GM13977 (cell line): ENCODE measurements at regions not wholly inside any gene's neighbourhood (a gene's known extent, or its start where the extent isn't known, plus 50 kb on each side); places are given as distances from the start of the nearest gene placed in this dataset.

ENCODE experiments used
- DNase-seq: peaks from one replicate; pipeline ENCODE4 v3.0.0; 2012; ENCODE audit warnings: low spot score
- CTCF ChIP-seq: IDR thresholded peaks from 2 replicates; pipeline ENCODE4 v1.5.1; 2012; ENCODE audit warnings: mild to moderate bottlenecking, control low read depth; ENCODE audit not compliant: insufficient read depth; ENCODE audit errors: extremely low read depth, missing control alignments
- in situ Hi-C: fragments of 300-500 bp; cut with MboI; formaldehyde crosslinking; loops from one replicate; pipeline ENCODE4 v1.12.0; 2022; ENCODE audit warnings: low sequenced_read_pairs, low pct_unique_long_range_greater_than_20kb, mixed read lengths, inconsistent platforms; ENCODE audit not compliant: unreplicated experiment

- no peak for TF ChIP-seq CTCF
- no peak for DNase-seq
- in situ Hi-C loops = no loop called here
Measured at GRCh38 chr19:30162718-30163117, 209.5 kb upstream of the ZNF536 start.

- DNase-seq = no peak
- no peak for TF ChIP-seq CTCF
- in situ Hi-C loops = no loop called here
Measured at GRCh38 chr19:30163663-30164062, 208.5 kb upstream of the ZNF536 start.

GRCh38 chr19:30165228-30165813 lies 206.9 kb upstream of the ZNF536 start:
- in situ Hi-C loops = no loop called here
- TF ChIP-seq CTCF = no peak
- DNase-seq = no peak

GRCh38 chr19:30167206-30167868 lies 204.8 kb upstream of the ZNF536 start:
- in situ Hi-C loops = no loop called here
- DNase-seq = no peak
- no peak for TF ChIP-seq CTCF

- in situ Hi-C loops = no loop called here
Measured at GRCh38 chr19:30167976-30168635, 204.1 kb upstream of the ZNF536 start.

GRCh38 chr19:30168760-30169159 lies 203.4 kb upstream of the ZNF536 start:
- no peak for TF ChIP-seq CTCF
- in situ Hi-C loops = no loop called here
- DNase-seq = no peak

More at GRCh38 chr19:30167976-30168635, 204.1 kb upstream of the ZNF536 start:
- DNase-seq = no peak
- TF ChIP-seq CTCF = no peak
